ENCODE measurements at regions not wholly inside any gene's neighbourhood (a gene's known extent, or its start where the extent isn't known, plus 50 kb on each side); places are given as distances from the start of the nearest gene placed in this dataset.

DNA sequence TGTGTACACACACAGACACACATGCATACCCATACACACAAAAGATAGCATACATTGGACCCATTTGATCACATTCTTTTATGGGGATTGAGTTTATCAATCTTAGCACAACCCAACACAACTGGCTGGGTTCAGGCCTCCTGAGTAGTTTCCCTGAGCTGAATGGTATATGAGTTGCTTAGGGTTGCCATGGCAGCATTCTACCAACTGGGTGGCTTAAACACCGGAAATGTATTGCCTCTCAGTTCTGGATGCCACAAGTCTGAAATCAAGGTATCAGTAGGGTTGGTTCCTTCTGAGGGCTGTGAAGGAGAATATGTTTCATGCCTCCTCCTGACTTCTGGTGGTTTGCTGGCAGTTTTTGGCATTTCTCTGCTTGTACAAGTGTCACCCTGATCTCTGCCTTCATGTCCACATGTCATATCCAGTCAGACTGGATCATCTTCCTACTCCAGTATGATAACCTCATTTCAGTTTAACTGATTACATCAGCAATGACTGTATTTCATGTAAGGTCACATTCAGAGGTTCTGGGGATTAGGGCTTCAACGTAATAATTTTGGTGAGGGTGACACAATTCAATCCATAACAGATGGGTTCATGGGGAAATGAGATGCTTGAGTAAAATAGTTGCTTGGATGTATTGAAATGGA, 212.7 kb downstream of the KCNE4 start:
- Histone ChIP-seq H3K9ac (ENCODE audit: insufficient read depth, low read length, poor library complexity, severe bottlenecking) (no peak overlapping the region), H3K4me1 (ENCODE audit: control insufficient read depth in 1 of 2, insufficient read depth in 2 of 2, low read length in 2 of 2) (no peaks in the 10 kb centered on the region), H2AFZ (ENCODE audit: insufficient read depth, low read depth, low read length, poor library complexity, severe bottlenecking) (no peak overlapping the region), H3K9me3 (replicated peaks in 1 of 2; ENCODE audit: control insufficient read depth in 1 of 2, insufficient read depth in 1 of 2, low read length in 2 of 2) (no peaks in the 10 kb centered on the region), H3K36me3 (replicated peaks in 1 of 2; ENCODE audit: control insufficient read depth in 1 of 2, insufficient read depth in 2 of 2, low read length in 2 of 2) (no peaks in the 10 kb centered on the region), H4K20me1 (ENCODE audit: insufficient read depth, low read length) (no peaks in the 10 kb centered on the region), H3K4me3 (replicated peaks in 1 of 3; ENCODE audit: low read depth in 2 of 3, low read length in 3 of 3) (no peak overlapping the region), H3K27ac (ENCODE audit: low read depth in 1 of 2, low read length in 2 of 2) (no peak overlapping the region), H3K27me3 (ENCODE audit: control insufficient read depth in 2 of 2, insufficient read depth in 2 of 2, low read length in 2 of 2) (no peaks in the 10 kb centered on the region), H3K4me2 (replicated peaks; ENCODE audit: extremely low read depth, low read length, poor library complexity, severe bottlenecking) (no peak overlapping the region), H3K79me2 (ENCODE audit: insufficient read depth, low read length) (no peaks in the 10 kb centered on the region)
- no peaks in the 10 kb centered on the region for H3K4me1 Mint-ChIP-seq
- 100% methylated on average over 1 of the region's 2 CpGs for WGBS (ENCODE audit: insufficient coverage)
- DNase-seq, result no peak
- H3K4me3 Mint-ChIP-seq, result no peak overlapping the region
- peaks cover 1 to 3% (median 2%) of the 10 kb centered on the region in 3 donors for H3K27me3 Mint-ChIP-seq (ENCODE audit: low read depth in 3 of 3)
- no peak overlapping the region for H3K27ac Mint-ChIP-seq
- peaks cover 0 to 5% (median 3%) of the 10 kb centered on the region in 7 donors for H3K9me3 Mint-ChIP-seq
- no peaks in the 10 kb centered on the region for H3K36me3 Mint-ChIP-seq
- TF ChIP-seq, protein P1, sequence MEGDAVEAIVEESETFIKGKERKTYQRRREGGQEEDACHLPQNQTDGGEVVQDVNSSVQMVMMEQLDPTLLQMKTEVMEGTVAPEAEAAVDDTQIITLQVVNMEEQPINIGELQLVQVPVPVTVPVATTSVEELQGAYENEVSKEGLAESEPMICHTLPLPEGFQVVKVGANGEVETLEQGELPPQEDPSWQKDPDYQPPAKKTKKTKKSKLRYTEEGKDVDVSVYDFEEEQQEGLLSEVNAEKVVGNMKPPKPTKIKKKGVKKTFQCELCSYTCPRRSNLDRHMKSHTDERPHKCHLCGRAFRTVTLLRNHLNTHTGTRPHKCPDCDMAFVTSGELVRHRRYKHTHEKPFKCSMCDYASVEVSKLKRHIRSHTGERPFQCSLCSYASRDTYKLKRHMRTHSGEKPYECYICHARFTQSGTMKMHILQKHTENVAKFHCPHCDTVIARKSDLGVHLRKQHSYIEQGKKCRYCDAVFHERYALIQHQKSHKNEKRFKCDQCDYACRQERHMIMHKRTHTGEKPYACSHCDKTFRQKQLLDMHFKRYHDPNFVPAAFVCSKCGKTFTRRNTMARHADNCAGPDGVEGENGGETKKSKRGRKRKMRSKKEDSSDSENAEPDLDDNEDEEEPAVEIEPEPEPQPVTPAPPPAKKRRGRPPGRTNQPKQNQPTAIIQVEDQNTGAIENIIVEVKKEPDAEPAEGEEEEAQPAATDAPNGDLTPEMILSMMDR (IDR thresholded peaks at IDR 0.05), result no peak
- intact Hi-C loops (cut with micrococcal nuclease), result no loop called here

DNA sequence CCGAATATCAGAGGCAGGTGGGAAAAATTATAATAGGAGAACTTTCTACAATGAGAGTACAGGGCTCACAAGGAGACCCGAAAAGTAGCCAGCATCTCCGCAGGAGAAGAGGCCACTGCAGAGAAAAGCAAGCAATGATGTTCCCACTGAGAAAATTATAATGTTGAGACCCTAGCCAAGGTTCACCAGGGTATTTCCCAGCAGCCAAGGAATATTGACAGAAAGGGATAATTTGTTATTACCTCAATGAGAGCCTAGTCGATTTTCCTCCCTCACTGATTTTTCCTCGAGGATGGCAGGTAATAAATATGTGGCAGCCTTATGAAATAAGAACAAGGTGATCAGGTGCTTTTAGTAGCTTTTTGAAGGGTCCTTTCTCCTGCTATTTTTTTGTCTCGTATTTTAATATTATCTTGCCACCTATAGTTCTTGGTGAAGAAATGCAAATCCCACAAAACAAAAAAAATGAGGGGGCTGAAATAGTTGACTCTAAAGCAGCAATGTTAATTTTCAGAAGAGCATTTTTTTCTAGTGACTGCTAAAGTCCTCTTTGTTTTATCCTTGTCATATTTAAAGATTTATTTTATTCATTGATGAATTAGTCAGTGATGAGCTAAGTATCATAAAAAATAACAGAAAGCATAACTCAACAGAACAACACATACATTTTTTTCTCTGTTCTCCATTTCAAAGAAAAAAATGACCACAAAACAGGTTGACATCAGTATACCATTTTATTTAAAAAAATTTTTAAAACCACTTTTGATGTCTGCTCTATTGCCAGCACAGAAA, 215.4 kb downstream of the KCNE4 start:
- TF ChIP-seq, protein P1 (IDR thresholded peaks at IDR 0.05), result no peak
- peaks cover 2 to 3% (median 2%) of the 10 kb centered on the region in 3 donors for H3K27me3 Mint-ChIP-seq (ENCODE audit: low read depth in 3 of 3)
- H3K27ac Mint-ChIP-seq, result no peak overlapping the region
- no peaks in the 10 kb centered on the region for H3K4me1 Mint-ChIP-seq
- H3K4me1 ChIP-seq (ENCODE audit: control insufficient read depth in 1 of 2, insufficient read depth in 2 of 2, low read length in 2 of 2), result no peaks in the 10 kb centered on the region
- WGBS (ENCODE audit: insufficient coverage), result 94% methylated on average over 3 of the region's 6 CpGs
- H3K4me3 Mint-ChIP-seq, result no peak overlapping the region
- no peak overlapping the region for H3K9ac ChIP-seq (ENCODE audit: insufficient read depth, low read length, poor library complexity, severe bottlenecking)
- no peaks in the 10 kb centered on the region for H4K20me1 ChIP-seq (ENCODE audit: insufficient read depth, low read length)
- no peak for DNase-seq
- H3K9me3 Mint-ChIP-seq, result peaks cover 0 to 7% (median 3%) of the 10 kb centered on the region in 7 donors
- no peak overlapping the region for H3K4me3 ChIP-seq (replicated peaks in 1 of 3; ENCODE audit: low read depth in 2 of 3, low read length in 3 of 3)
- no peaks in the 10 kb centered on the region for H3K36me3 ChIP-seq (replicated peaks in 1 of 2; ENCODE audit: control insufficient read depth in 1 of 2, insufficient read depth in 2 of 2, low read length in 2 of 2)
- no peaks in the 10 kb centered on the region for H3K36me3 Mint-ChIP-seq
- no peaks in the 10 kb centered on the region for H3K9me3 ChIP-seq (replicated peaks in 1 of 2; ENCODE audit: control insufficient read depth in 1 of 2, insufficient read depth in 1 of 2, low read length in 2 of 2)
- intact Hi-C loops (cut with micrococcal nuclease), result no loop called here
- no peak overlapping the region for H3K4me2 ChIP-seq (replicated peaks; ENCODE audit: extremely low read depth, low read length, poor library complexity, severe bottlenecking)
- H3K27ac ChIP-seq (ENCODE audit: low read depth in 1 of 2, low read length in 2 of 2), result no peak overlapping the region
- H3K27me3 ChIP-seq (ENCODE audit: control insufficient read depth in 2 of 2, insufficient read depth in 2 of 2, low read length in 2 of 2), result no peaks in the 10 kb centered on the region
- H3K79me2 ChIP-seq (ENCODE audit: insufficient read depth, low read length), result no peaks in the 10 kb centered on the region
- no peak overlapping the region for H2AFZ ChIP-seq (ENCODE audit: insufficient read depth, low read depth, low read length, poor library complexity, severe bottlenecking)
